ENCODE measurements at regions not wholly inside any gene's neighbourhood (a gene's known extent, or its start where the extent isn't known, plus 50 kb on each side); places are given as distances from the start of the nearest gene placed in this dataset.

DNA sequence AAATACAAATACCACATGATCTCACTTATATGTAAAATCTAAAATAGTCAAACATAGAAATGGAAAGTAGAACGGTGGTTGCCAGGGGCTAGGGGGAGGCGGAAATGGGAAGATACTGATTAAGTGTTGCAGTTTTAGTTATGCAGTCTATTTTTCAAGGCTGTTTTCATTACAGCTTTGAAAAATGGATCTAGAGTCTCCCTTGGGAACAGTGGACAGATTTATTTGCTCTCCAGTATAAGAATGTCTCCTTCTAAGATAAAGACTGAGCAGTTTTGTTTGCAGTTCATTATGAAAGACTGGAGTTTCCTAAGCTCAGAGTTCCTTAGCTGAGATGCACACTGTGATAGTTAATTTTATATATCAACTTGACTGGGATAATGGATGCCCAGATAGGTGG, 202.5 kb downstream of the KLHL28 start:
- H3K27me3 ChIP-seq (replicated peaks; ENCODE audit: insufficient read depth), result no peaks in the 10 kb centered on the region
- TF ChIP-seq, protein P1, sequence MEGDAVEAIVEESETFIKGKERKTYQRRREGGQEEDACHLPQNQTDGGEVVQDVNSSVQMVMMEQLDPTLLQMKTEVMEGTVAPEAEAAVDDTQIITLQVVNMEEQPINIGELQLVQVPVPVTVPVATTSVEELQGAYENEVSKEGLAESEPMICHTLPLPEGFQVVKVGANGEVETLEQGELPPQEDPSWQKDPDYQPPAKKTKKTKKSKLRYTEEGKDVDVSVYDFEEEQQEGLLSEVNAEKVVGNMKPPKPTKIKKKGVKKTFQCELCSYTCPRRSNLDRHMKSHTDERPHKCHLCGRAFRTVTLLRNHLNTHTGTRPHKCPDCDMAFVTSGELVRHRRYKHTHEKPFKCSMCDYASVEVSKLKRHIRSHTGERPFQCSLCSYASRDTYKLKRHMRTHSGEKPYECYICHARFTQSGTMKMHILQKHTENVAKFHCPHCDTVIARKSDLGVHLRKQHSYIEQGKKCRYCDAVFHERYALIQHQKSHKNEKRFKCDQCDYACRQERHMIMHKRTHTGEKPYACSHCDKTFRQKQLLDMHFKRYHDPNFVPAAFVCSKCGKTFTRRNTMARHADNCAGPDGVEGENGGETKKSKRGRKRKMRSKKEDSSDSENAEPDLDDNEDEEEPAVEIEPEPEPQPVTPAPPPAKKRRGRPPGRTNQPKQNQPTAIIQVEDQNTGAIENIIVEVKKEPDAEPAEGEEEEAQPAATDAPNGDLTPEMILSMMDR (IDR thresholded peaks at IDR 0.05), result no peak
- TF ChIP-seq POLR2AphosphoS5 (IDR thresholded peaks at IDR 0.05) (no peak), POLR2A (IDR thresholded peaks at IDR 0.05) (no peak)
- no peak for DNase-seq (ENCODE audit: low spot score)
- intact Hi-C loops (cut with DNase I), result no loop called here
- no peak overlapping the region for H3K27ac ChIP-seq
- WGBS, result 75% methylated on average over 2 of the region's 2 CpGs
- no peak overlapping the region for H3K4me3 ChIP-seq
- H3K4me1 ChIP-seq (replicated peaks), result no peaks in the 10 kb centered on the region
- H3K9me3 ChIP-seq, result no peaks in the 10 kb centered on the region
- no peaks in the 10 kb centered on the region for H3K36me3 ChIP-seq

- no peaks in the 10 kb centered on the region for H3K4me1 ChIP-seq (replicated peaks)
- TF ChIP-seq POLR2A (IDR thresholded peaks at IDR 0.05) (no peak), POLR2AphosphoS5 (IDR thresholded peaks at IDR 0.05) (no peak)
- H3K27me3 ChIP-seq (replicated peaks; ENCODE audit: insufficient read depth), result no peaks in the 10 kb centered on the region
- no peaks in the 10 kb centered on the region for H3K36me3 ChIP-seq
- intact Hi-C loops (cut with DNase I), result no loop called here
- no peaks in the 10 kb centered on the region for H3K9me3 ChIP-seq
- no peak for DNase-seq (ENCODE audit: low spot score)
- H3K4me3 ChIP-seq, result no peak overlapping the region
- WGBS, result 81% methylated on average over 3 of the region's 3 CpGs
- no peak overlapping the region for H3K27ac ChIP-seq
Measured at GRCh38 chr14:44756554-44756953, 205.2 kb downstream of the KLHL28 start.

DNA sequence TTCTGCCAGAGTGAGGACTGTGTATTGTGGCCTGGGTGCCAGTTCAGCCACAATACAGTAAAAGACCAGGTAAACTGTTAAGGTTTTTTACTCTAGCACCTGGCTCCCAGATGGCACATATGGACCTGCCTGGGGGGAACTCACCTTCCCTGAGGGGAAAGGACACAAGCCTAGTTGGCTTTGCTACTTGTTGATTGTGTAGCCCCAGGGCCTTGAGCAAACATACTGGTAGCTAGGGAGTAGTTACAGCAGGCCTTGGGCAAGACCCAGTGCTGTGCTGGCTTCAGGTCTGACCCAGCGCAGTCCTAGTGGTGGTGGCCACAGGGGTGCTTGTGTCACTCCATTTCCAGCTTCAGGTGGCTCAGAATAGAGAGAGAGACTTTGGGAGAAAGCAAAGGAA, 216.4 kb downstream of the KLHL28 start:
- 100% methylated on average over 1 of the region's 1 CpG for WGBS

DNA sequence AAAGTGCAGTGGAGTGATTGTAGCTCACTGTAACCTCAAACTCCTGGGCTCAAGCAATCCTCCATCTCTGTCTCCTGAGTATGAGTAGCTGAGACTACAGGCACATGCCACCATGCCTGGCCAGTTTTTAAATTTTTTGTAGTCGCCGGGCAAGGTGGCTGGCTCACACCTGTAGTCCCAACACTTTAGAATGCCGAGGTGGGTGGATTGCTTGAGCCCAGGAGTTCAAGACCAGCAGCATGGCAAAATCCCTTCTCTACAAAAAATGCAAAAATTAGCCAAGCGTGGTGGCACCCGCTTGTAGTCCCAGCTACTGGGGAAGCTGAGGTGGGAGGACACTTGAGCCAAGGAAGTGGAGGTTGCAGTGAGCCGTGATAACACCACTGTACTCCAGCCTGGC, 219.5 kb downstream of the KLHL28 start:
- H3K36me3 ChIP-seq, result no peaks in the 10 kb centered on the region
- no peaks in the 10 kb centered on the region for H3K27me3 ChIP-seq (replicated peaks; ENCODE audit: insufficient read depth)
- TF ChIP-seq, protein P1 (IDR thresholded peaks at IDR 0.05), result no peak
- TF ChIP-seq POLR2A (IDR thresholded peaks at IDR 0.05) (no peak), POLR2AphosphoS5 (IDR thresholded peaks at IDR 0.05) (no peak)
- no peaks in the 10 kb centered on the region for H3K9me3 ChIP-seq
- H3K4me1 ChIP-seq (replicated peaks), result no peaks in the 10 kb centered on the region
- no peak overlapping the region for H3K27ac ChIP-seq
- 88% methylated on average over 6 of the region's 6 CpGs for WGBS
- no peak overlapping the region for H3K4me3 ChIP-seq
- DNase-seq (ENCODE audit: low spot score), result no peak
- intact Hi-C loops (cut with DNase I), result no loop called here

More for the DNA sequence above, 216.4 kb downstream of the KLHL28 start:
- no peaks in the 10 kb centered on the region for H3K4me1 ChIP-seq (replicated peaks)
- intact Hi-C loops (cut with DNase I), result no loop called here
- H3K27ac ChIP-seq, result no peak overlapping the region
- H3K27me3 ChIP-seq (replicated peaks; ENCODE audit: insufficient read depth), result no peaks in the 10 kb centered on the region
- TF ChIP-seq, protein P1 (IDR thresholded peaks at IDR 0.05), result no peak
- TF ChIP-seq POLR2A (IDR thresholded peaks at IDR 0.05) (no peak), POLR2AphosphoS5 (IDR thresholded peaks at IDR 0.05) (no peak)
- no peak overlapping the region for H3K4me3 ChIP-seq
- H3K9me3 ChIP-seq, result no peaks in the 10 kb centered on the region
- no peak for DNase-seq (ENCODE audit: low spot score)
- no peaks in the 10 kb centered on the region for H3K36me3 ChIP-seq

DNA sequence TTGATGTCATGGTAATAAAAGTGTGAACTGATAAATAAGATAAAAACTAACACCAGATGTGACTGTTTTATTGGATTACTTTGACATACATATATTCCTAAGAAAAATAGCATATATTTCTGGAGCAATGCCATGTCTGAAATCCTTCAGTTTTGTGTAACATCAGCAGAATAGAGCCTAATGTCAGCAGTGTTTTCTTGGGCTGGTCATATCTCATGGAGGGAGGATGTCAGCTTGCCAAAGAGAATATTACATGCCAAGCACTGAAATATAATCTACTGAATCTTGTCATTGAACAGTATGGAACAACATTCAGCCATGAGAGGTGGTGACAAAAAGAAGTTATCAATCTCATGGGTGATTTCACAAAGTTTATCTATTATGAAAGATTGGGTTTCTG, 220.3 kb downstream of the KLHL28 start:
- Histone ChIP-seq H3K36me3 (no peaks in the 10 kb centered on the region), H3K4me3 (no peak overlapping the region), H3K27ac (no peak overlapping the region), H3K4me1 (replicated peaks) (no peaks in the 10 kb centered on the region), H3K9me3 (no peaks in the 10 kb centered on the region), H3K27me3 (replicated peaks; ENCODE audit: insufficient read depth) (no peaks in the 10 kb centered on the region)
- intact Hi-C loops (cut with DNase I), result no loop called here
- no peak for TF ChIP-seq POLR2A (IDR thresholded peaks at IDR 0.05)
- no peak for TF ChIP-seq POLR2AphosphoS5 (IDR thresholded peaks at IDR 0.05)
- TF ChIP-seq, protein P1 (IDR thresholded peaks at IDR 0.05), result no peak
- no peak for DNase-seq (ENCODE audit: low spot score)

Measured in prostate gland (tissue), 2 donors.